Activated T-cell treated with anti-CD3 and anti-CD28 coated beads, Interleukin-2, amount 50 U/mL, for 24 hours (primary cell): ENCODE measurements at regions not wholly inside any gene's neighbourhood (a gene's known extent, or its start where the extent isn't known, plus 50 kb on each side); places are given as distances from the start of the nearest gene placed in this dataset.
"Not testable (repeated sequence)": the region's sequence is repeated elsewhere in the genome, so short reads cannot be mapped to it uniquely, and the experiment has no call there.

Source experiments
- DNase-seq: peaks from one replicate; pipeline ENCODE4 v3.0.0-alpha.2; 2020
- H3K27ac Mint-ChIP-seq: 2 replicates; pipeline ENCODE4 v1.8.0; 2020; ENCODE audit warnings: mild to moderate bottlenecking, mixed read lengths
- H3K27me3 Mint-ChIP-seq: 2 replicates; pipeline ENCODE4 v1.8.0; 2020; ENCODE audit warnings: mixed read lengths
- H3K36me3 Mint-ChIP-seq: 2 replicates; pipeline ENCODE4 v1.8.0; 2020; ENCODE audit warnings: low read depth, mixed read lengths
- H3K4me1 Mint-ChIP-seq: 2 replicates; pipeline ENCODE4 v1.8.0; 2020; ENCODE audit warnings: low read depth, mixed read lengths
- H3K4me3 Mint-ChIP-seq: 2 replicates; pipeline ENCODE4 v1.8.0; 2020; ENCODE audit warnings: mild to moderate bottlenecking, moderate library complexity, mixed read lengths
- H3K9me3 Mint-ChIP-seq: 2 replicates; pipeline ENCODE4 v1.8.0; 2020; ENCODE audit warnings: mixed read lengths

- no peaks in the 10 kb centered on the region for H3K9me3 Mint-ChIP-seq
- H3K27ac Mint-ChIP-seq, result peak overlapping the region; percentile 19
- no peak overlapping the region for H3K4me3 Mint-ChIP-seq
These were observed 244.6 kb upstream of the MAF start for GRCh38 chr16:79845033-79845733.

GRCh38 chr16:79844603-79845002, 244.1 kb upstream of the MAF start:
- H3K27ac Mint-ChIP-seq, result peak overlapping the region; percentile 19
- no peaks in the 10 kb centered on the region for H3K9me3 Mint-ChIP-seq
- DNase-seq, result no peak
- H3K4me1 Mint-ChIP-seq, result peaks cover 35% of the 10 kb centered on the region
- H3K36me3 Mint-ChIP-seq, result no peaks in the 10 kb centered on the region
- peaks cover 9% of the 10 kb centered on the region for H3K27me3 Mint-ChIP-seq
- no peak overlapping the region for H3K4me3 Mint-ChIP-seq

More at GRCh38 chr16:79845033-79845733, 244.6 kb upstream of the MAF start:
- DNase-seq, result no peak
- Mint-ChIP-seq H3K36me3 (no peaks in the 10 kb centered on the region), H3K27me3 (peaks cover 9% of the 10 kb centered on the region), H3K4me1 (peaks cover 37% of the 10 kb centered on the region)

- no peak for DNase-seq
These were observed 243.1 kb upstream of the MAF start for GRCh38 chr16:79843631-79844043.

GRCh38 chr16:79843145-79843544, 242.6 kb upstream of the MAF start:
- H3K36me3 Mint-ChIP-seq, result no peaks in the 10 kb centered on the region
- DNase-seq, result no peak
- peaks cover 35% of the 10 kb centered on the region for H3K4me1 Mint-ChIP-seq
- H3K9me3 Mint-ChIP-seq, result no peaks in the 10 kb centered on the region
- peak overlapping the region; percentile 72 for H3K27ac Mint-ChIP-seq
- H3K4me3 Mint-ChIP-seq, result no peak overlapping the region
- H3K27me3 Mint-ChIP-seq, result peaks cover 9% of the 10 kb centered on the region

More at GRCh38 chr16:79843631-79844043, 243.1 kb upstream of the MAF start:
- Mint-ChIP-seq H3K9me3 (no peaks in the 10 kb centered on the region), H3K4me3 (no peak overlapping the region), H3K27ac (peak overlapping the region; percentile 72), H3K27me3 (peaks cover 9% of the 10 kb centered on the region), H3K4me1 (peaks cover 35% of the 10 kb centered on the region), H3K36me3 (no peaks in the 10 kb centered on the region)

GRCh38 chr16:79842197-79842596, 241.7 kb upstream of the MAF start:
- Mint-ChIP-seq H3K4me3 (no peak overlapping the region), H3K36me3 (no peaks in the 10 kb centered on the region), H3K9me3 (no peaks in the 10 kb centered on the region), H3K27ac (no peak overlapping the region), H3K27me3 (peaks cover 9% of the 10 kb centered on the region), H3K4me1 (peaks cover 35% of the 10 kb centered on the region)
- DNase-seq, result no peak

GRCh38 chr16:79839466-79840341, 239.2 kb upstream of the MAF start:
- H3K36me3 Mint-ChIP-seq, result no peaks in the 10 kb centered on the region
- no peak overlapping the region for H3K27ac Mint-ChIP-seq
- H3K4me1 Mint-ChIP-seq, result peaks cover 20% of the 10 kb centered on the region
- no peak overlapping the region for H3K4me3 Mint-ChIP-seq
- no peaks in the 10 kb centered on the region for H3K9me3 Mint-ChIP-seq
- peaks cover 9% of the 10 kb centered on the region for H3K27me3 Mint-ChIP-seq
- DNase-seq, result no peak

GRCh38 chr16:79838496-79839259, 238.1 kb upstream of the MAF start:
- H3K9me3 Mint-ChIP-seq, result no peaks in the 10 kb centered on the region
- DNase-seq, result no peak
- peaks cover 9% of the 10 kb centered on the region for H3K27me3 Mint-ChIP-seq
- peaks cover 12% of the 10 kb centered on the region for H3K4me1 Mint-ChIP-seq
- no peak overlapping the region for H3K4me3 Mint-ChIP-seq
- no peaks in the 10 kb centered on the region for H3K36me3 Mint-ChIP-seq
- no peak overlapping the region for H3K27ac Mint-ChIP-seq

- Mint-ChIP-seq H3K4me1 (no peaks in the 10 kb centered on the region), H3K4me3 (no peak overlapping the region), H3K27ac (no peak overlapping the region), H3K36me3 (no peaks in the 10 kb centered on the region), H3K9me3 (no peaks in the 10 kb centered on the region), H3K27me3 (peaks cover 2% of the 10 kb centered on the region)
- DNase-seq, result no peak
These were observed 235.6 kb upstream of the MAF start for GRCh38 chr16:79836144-79836543.

GRCh38 chr16:79835194-79835593, 234.7 kb upstream of the MAF start:
- Mint-ChIP-seq H3K27ac (no peak overlapping the region), H3K4me3 (no peak overlapping the region), H3K27me3 (no peaks in the 10 kb centered on the region), H3K36me3 (no peaks in the 10 kb centered on the region), H3K4me1 (no peaks in the 10 kb centered on the region), H3K9me3 (no peaks in the 10 kb centered on the region)
- no peak for DNase-seq

- Mint-ChIP-seq H3K36me3 (no peaks in the 10 kb centered on the region), H3K4me1 (no peaks in the 10 kb centered on the region), H3K27me3 (no peaks in the 10 kb centered on the region), H3K27ac (no peak overlapping the region), H3K4me3 (no peak overlapping the region), H3K9me3 (no peaks in the 10 kb centered on the region)
- no peak for DNase-seq
These were observed 234.2 kb upstream of the MAF start for GRCh38 chr16:79834720-79835119.

- not testable (repeated sequence) for H3K27me3 Mint-ChIP-seq, H3K36me3 Mint-ChIP-seq, DNase-seq
These were observed 233.5 kb upstream of the MAF start for GRCh38 chr16:79834003-79834402.

GRCh38 chr16:79833559-79833958, 233.0 kb upstream of the MAF start:
- H3K27ac Mint-ChIP-seq, result no peak overlapping the region
- H3K36me3 Mint-ChIP-seq, result no peaks in the 10 kb centered on the region
- no peaks in the 10 kb centered on the region for H3K9me3 Mint-ChIP-seq
- H3K4me3 Mint-ChIP-seq, result no peak overlapping the region
- no peak for DNase-seq
- H3K27me3 Mint-ChIP-seq, result no peaks in the 10 kb centered on the region
- H3K4me1 Mint-ChIP-seq, result no peaks in the 10 kb centered on the region

More at GRCh38 chr16:79834003-79834402, 233.5 kb upstream of the MAF start:
- H3K9me3 Mint-ChIP-seq, H3K27ac Mint-ChIP-seq, H3K4me1 Mint-ChIP-seq, H3K4me3 Mint-ChIP-seq: not testable (repeated sequence)

GRCh38 chr16:79826732-79827475, 226.4 kb upstream of the MAF start:
- Mint-ChIP-seq H3K9me3 (no peaks in the 10 kb centered on the region), H3K4me1 (no peaks in the 10 kb centered on the region), H3K36me3 (no peaks in the 10 kb centered on the region), H3K27me3 (no peaks in the 10 kb centered on the region), H3K4me3 (no peak overlapping the region), H3K27ac (no peak overlapping the region)
- no peak for DNase-seq

GRCh38 chr16:79825002-79825401, 224.5 kb upstream of the MAF start:
- Mint-ChIP-seq H3K4me1 (no peaks in the 10 kb centered on the region), H3K36me3 (no peaks in the 10 kb centered on the region), H3K27me3 (peaks cover 5% of the 10 kb centered on the region), H3K27ac (no peak overlapping the region), H3K9me3 (no peaks in the 10 kb centered on the region), H3K4me3 (no peak overlapping the region)
- no peak for DNase-seq
